Body of pancreas (tissue), 4 donors: ENCODE measurements at regions not wholly inside any gene's neighbourhood (a gene's known extent, or its start where the extent isn't known, plus 50 kb on each side); places are given as distances from the start of the nearest gene placed in this dataset.

Source experiments
- CTCF ChIP-seq, 7 experiments: fragments of 450-650 bp in 4 of 7; fragments of 200-600 bp in 3 of 7; sonication (generic) in 3 of 7; IDR thresholded peaks; one replicate each; pipeline ENCODE4 v1.5.1; 2016 to 2019; ENCODE audit warnings: antibody characterized with exemption in 7 of 7
- POLR2A ChIP-seq, 3 donors: fragments of 450-650 bp; IDR thresholded peaks; one replicate each; pipeline ENCODE4 v1.6.1; 2016; ENCODE audit warnings: antibody characterized with exemption in 3 of 3, mild to moderate bottlenecking in 2 of 3

GRCh38 chr2:237214963-237215362 is 129.3 kb downstream of the COPS8 start:
- TF ChIP-seq POLR2A (IDR thresholded peaks at IDR 0.05), result no peak
- no peak for TF ChIP-seq CTCF (IDR thresholded peaks at IDR 0.05)
